Caco-2 (cell line): ENCODE measurements at regions not wholly inside any gene's neighbourhood (a gene's known extent, or its start where the extent isn't known, plus 50 kb on each side); places are given as distances from the start of the nearest gene placed in this dataset.
A peak's percentile ranks its signal among the peaks of the same experiment; 100 is the strongest.

Source experiments
- BruUV-seq: library from RNA; stranded (reverse); fragments of 400-500 nt; replicated peaks from 2 replicates; lab custom pipeline; 2021; lab: Mats Ljungman, UMichigan
- CTCF ChIA-PET: fragments of 300-600 bp; sonication (Branson Sonifier 250); formaldehyde crosslinking; loops from one replicate; lab custom pipeline; 2022; ENCODE audit warnings: antibody characterized with exemption; lab: Charles Lee
- POLR2A ChIA-PET: fragments of 300-600 bp; sonication (Branson Sonifier 250); formaldehyde crosslinking; loops from one replicate; lab custom pipeline; 2022; ENCODE audit warnings: antibody characterized with exemption; lab: Charles Lee
- DNase-seq, 2 experiments: peaks; one replicate each; pipeline versions ENCODE4 v3.0.0 to v3.0.0-alpha.2; 2020 to 2022
- H3K27me3 ChIP-seq: replicated peaks from 2 replicates; pipeline ENCODE4 v1.6.0; 2011; ENCODE audit warnings: low read length; ENCODE audit not compliant: control insufficient read depth, insufficient read depth
- H3K36me3 ChIP-seq: 2 replicates; pipeline ENCODE4 v1.5.1; 2011; ENCODE audit warnings: low read length; ENCODE audit not compliant: control insufficient read depth, insufficient read depth
- H3K4me1 ChIP-seq: fragments of 250-450 bp; sonication (Bioruptor Pico); 2 replicates; pipeline ENCODE4 v1.5.1; 2020; ENCODE audit warnings: mild to moderate bottlenecking
- H3K4me3 ChIP-seq: 2 replicates; pipeline ENCODE4 v1.5.1; 2011; ENCODE audit warnings: low read depth, mild to moderate bottlenecking, control low read depth, low read length
- H3K9me3 ChIP-seq: fragments of 250-450 bp; sonication (Bioruptor Pico); 2 replicates; pipeline ENCODE4 v1.5.1; 2020; ENCODE audit warnings: mild to moderate bottlenecking, moderate library complexity
- H3K27ac Mint-ChIP-seq: one replicate; pipeline ENCODE4 v1.8.0; 2022; ENCODE audit warnings: mixed read lengths; ENCODE audit not compliant: unreplicated experiment
- H3K27me3 Mint-ChIP-seq: one replicate; pipeline ENCODE4 v1.8.0; 2022; ENCODE audit warnings: mixed read lengths; ENCODE audit not compliant: insufficient read depth, unreplicated experiment
- H3K36me3 Mint-ChIP-seq: one replicate; pipeline ENCODE4 v1.8.0; 2022; ENCODE audit warnings: mild to moderate bottlenecking, mixed read lengths; ENCODE audit not compliant: insufficient read depth, unreplicated experiment
- H3K4me1 Mint-ChIP-seq: one replicate; pipeline ENCODE4 v1.8.0; 2022; ENCODE audit warnings: low read depth, mixed read lengths; ENCODE audit not compliant: unreplicated experiment
- H3K4me3 Mint-ChIP-seq: one replicate; pipeline ENCODE4 v1.8.0; 2022; ENCODE audit warnings: mild to moderate bottlenecking, moderate library complexity, mixed read lengths; ENCODE audit not compliant: unreplicated experiment
- H3K9me3 Mint-ChIP-seq: one replicate; pipeline ENCODE4 v1.8.0; 2022; ENCODE audit warnings: mixed read lengths; ENCODE audit not compliant: unreplicated experiment
- intact Hi-C: fragments of 100-400 bp; cut with micrococcal nuclease; formaldehyde crosslinking; loops from one replicate; pipeline ENCODE4 v1.10.0; 2022; ENCODE audit not compliant: unreplicated experiment
- TF ChIP-seq, protein P1 (sequence below), 2 experiments: fragments of 200-600 bp in 1 of 2; IDR thresholded peaks; 1 replicate in 1 of 2; 2 replicates in 1 of 2; pipeline versions ENCODE4 v1.5.1 to v1.8.0; 2011 to 2022; ENCODE audit warnings: antibody characterized with exemption in 1 of 2, control low read depth in 1 of 2, inconsistent platforms in 1 of 2, low read depth in 1 of 2, low read length in 1 of 2, mild to moderate bottlenecking in 1 of 2, moderate library complexity in 1 of 2; ENCODE audit not compliant: insufficient read depth in 1 of 2, severe bottlenecking in 1 of 2, unreplicated experiment in 1 of 2

DNA sequence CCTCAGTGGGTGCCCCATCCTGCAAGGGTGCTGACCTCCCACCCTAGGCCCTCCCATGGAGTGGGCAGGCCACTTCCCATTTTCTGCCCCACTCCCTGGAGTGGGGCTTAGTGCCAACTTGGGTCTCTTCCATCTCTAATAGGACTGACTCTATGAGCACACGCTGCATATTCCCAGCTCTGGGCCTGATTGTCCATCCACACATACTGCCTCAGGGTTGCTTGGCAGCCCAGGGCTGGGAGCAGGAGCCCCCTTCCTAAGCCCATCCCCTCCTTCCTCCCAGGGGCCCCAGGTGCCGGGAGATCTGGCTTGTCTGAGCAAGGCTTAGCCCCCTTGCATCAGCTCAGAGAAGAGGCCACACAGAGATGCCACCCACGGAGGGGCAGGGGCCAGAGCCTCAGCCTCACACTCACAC, 55.1 kb downstream of the PJA1 start:
- no peaks in the 10 kb centered on the region for H3K9me3 Mint-ChIP-seq
- ChIA-PET POLR2A (no interaction called here), CTCF (interaction anchor here (0.6 kb wide), 1 partner anchor 23 kb away, joined by 3 read pairs; no protein-coding TSS in a partner anchor)
- no peak overlapping the region for H3K4me3 Mint-ChIP-seq
- peak overlapping the region; percentile 43 for H3K27ac Mint-ChIP-seq
- peaks cover 52% of the 10 kb centered on the region for H3K4me1 ChIP-seq
- no peaks in the 10 kb centered on the region for H3K27me3 Mint-ChIP-seq
- H3K36me3 ChIP-seq, result no peaks in the 10 kb centered on the region
- H3K36me3 Mint-ChIP-seq, result no peaks in the 10 kb centered on the region
- BruUV-seq, result no TSS peak
- H3K4me1 Mint-ChIP-seq, result peaks cover 24% of the 10 kb centered on the region
- no peak for DNase-seq
- H3K9me3 ChIP-seq, result no peaks in the 10 kb centered on the region
- intact Hi-C loops, result no loop called here
- TF ChIP-seq, protein P1, sequence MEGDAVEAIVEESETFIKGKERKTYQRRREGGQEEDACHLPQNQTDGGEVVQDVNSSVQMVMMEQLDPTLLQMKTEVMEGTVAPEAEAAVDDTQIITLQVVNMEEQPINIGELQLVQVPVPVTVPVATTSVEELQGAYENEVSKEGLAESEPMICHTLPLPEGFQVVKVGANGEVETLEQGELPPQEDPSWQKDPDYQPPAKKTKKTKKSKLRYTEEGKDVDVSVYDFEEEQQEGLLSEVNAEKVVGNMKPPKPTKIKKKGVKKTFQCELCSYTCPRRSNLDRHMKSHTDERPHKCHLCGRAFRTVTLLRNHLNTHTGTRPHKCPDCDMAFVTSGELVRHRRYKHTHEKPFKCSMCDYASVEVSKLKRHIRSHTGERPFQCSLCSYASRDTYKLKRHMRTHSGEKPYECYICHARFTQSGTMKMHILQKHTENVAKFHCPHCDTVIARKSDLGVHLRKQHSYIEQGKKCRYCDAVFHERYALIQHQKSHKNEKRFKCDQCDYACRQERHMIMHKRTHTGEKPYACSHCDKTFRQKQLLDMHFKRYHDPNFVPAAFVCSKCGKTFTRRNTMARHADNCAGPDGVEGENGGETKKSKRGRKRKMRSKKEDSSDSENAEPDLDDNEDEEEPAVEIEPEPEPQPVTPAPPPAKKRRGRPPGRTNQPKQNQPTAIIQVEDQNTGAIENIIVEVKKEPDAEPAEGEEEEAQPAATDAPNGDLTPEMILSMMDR (IDR thresholded peaks at IDR 0.05; ENCODE audit: insufficient read depth in 1 of 2, low read depth in 1 of 2, low read length in 1 of 2, severe bottlenecking in 1 of 2, unreplicated experiment in 1 of 2), result no peak
- no peaks in the 10 kb centered on the region for H3K27me3 ChIP-seq
- no peak overlapping the region for H3K4me3 ChIP-seq

DNA sequence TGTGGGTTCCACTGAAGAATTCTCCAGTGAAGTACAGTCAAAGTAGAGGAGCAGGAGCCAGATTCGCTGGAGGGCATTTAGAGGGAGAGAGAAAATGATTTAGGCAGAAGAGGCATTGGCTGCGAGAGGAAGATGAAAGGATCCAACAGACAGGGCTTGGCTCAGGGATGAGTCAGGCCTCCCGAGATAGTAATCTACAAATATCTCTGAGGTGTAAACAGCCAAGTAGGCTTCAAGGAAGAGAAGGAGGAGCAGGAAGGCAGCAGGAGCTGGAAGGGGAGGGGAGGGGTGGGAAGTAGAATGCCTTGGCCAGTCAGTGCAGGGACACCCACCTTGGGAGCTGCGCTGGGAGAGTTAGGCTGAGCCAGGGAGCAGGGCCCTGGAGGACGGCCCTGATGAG, 55.5 kb downstream of the PJA1 start:
- no TSS peak for BruUV-seq
- no peaks in the 10 kb centered on the region for H3K27me3 Mint-ChIP-seq
- CTCF ChIA-PET, result interaction anchor here (0.6 to 0.7 kb wide), 4 partner anchors 24 to 166 kb away, joined by 3 to 4 read pairs (median 3); no protein-coding TSS in a partner anchor
- H3K4me1 ChIP-seq, result peaks cover 54% of the 10 kb centered on the region
- H3K36me3 Mint-ChIP-seq, result no peaks in the 10 kb centered on the region
- TF ChIP-seq, protein P1 (IDR thresholded peaks at IDR 0.05; ENCODE audit: insufficient read depth in 1 of 2, low read depth in 1 of 2, low read length in 1 of 2, severe bottlenecking in 1 of 2, unreplicated experiment in 1 of 2), result no peak
- H3K9me3 Mint-ChIP-seq, result no peaks in the 10 kb centered on the region
- H3K4me1 Mint-ChIP-seq, result peaks cover 24% of the 10 kb centered on the region
- H3K27me3 ChIP-seq, result no peaks in the 10 kb centered on the region
- intact Hi-C loops, result no loop called here
- H3K36me3 ChIP-seq, result no peaks in the 10 kb centered on the region
- H3K4me3 ChIP-seq, result no peak overlapping the region
- H3K27ac Mint-ChIP-seq, result peak overlapping the region; percentile 43
- no peaks in the 10 kb centered on the region for H3K9me3 ChIP-seq
- peak overlapping the region; percentile 20 for H3K4me3 Mint-ChIP-seq
- DNase-seq, result peak; percentile 59 to 73
- POLR2A ChIA-PET, result interaction anchor here (0.6 kb wide), 1 partner anchor 56 kb away, joined by 4 read pairs; no protein-coding TSS in a partner anchor

DNA sequence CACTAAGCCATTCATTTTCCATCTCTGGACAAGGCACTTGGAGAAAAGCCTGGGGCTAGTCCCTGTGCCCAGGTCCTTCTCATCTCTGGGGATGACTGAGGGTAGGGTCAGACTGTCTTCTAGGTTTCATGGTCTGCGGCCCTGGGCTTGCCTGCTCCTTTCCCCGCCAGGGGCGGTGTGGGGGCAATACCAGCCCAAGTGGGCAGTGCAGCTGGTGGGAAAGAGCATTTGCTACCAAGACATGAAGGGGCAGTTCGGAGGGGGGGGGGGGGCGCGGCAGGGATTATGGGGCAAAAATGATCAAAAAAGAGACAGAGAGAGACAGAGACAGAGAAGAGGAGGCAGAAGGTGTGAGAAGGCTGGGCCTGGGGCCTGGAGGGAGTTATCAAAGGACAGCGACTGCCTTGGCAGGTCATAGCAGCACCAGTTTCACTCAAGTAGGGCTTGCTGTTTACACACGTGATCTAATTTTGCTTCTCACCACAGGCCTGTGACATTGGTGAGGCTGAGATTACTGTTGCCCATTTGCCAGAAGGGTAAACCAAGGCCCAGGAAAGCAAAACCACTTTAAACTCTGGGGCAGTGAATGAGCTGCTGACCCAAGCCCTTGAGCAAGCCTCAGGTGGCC, 56.1 kb downstream of the PJA1 start:
- peak overlapping the region; percentile 20 for H3K4me3 Mint-ChIP-seq
- TF ChIP-seq, protein P1 (IDR thresholded peaks at IDR 0.05; ENCODE audit: insufficient read depth in 1 of 2, low read depth in 1 of 2, low read length in 1 of 2, severe bottlenecking in 1 of 2, unreplicated experiment in 1 of 2), result no peak
- H3K36me3 Mint-ChIP-seq, result no peaks in the 10 kb centered on the region
- Histone ChIP-seq H3K27me3 (no peaks in the 10 kb centered on the region), H3K4me3 (no peak overlapping the region), H3K4me1 (peaks cover 60% of the 10 kb centered on the region), H3K36me3 (no peaks in the 10 kb centered on the region), H3K9me3 (no peaks in the 10 kb centered on the region)
- intact Hi-C loops, result no loop called here
- H3K27me3 Mint-ChIP-seq, result no peaks in the 10 kb centered on the region
- ChIA-PET CTCF (interaction anchor here (0.6 to 0.7 kb wide), 3 partner anchors 43 to 166 kb away, joined by 3 to 4 read pairs (median 3); no protein-coding TSS in a partner anchor), POLR2A (interaction anchor here (0.6 kb wide), 1 partner anchor 56 kb away, joined by 4 read pairs; no protein-coding TSS in a partner anchor)
- DNase-seq, result no peak
- peak overlapping the region; percentile 43 for H3K27ac Mint-ChIP-seq
- peaks cover 24% of the 10 kb centered on the region for H3K4me1 Mint-ChIP-seq
- no peaks in the 10 kb centered on the region for H3K9me3 Mint-ChIP-seq
- BruUV-seq, result no TSS peak
